Heart right ventricle (tissue), 16 donors: ENCODE measurements at regions not wholly inside any gene's neighbourhood (a gene's known extent, or its start where the extent isn't known, plus 50 kb on each side); places are given as distances from the start of the nearest gene placed in this dataset.

Experiments
- ATAC-seq, 8 donors: fragments of 200-7000 bp; cut with Tn5 transposase; one replicate each; pipeline ENCODE4 v1.9.1; 2020; ENCODE audit warnings: mild to moderate bottlenecking in 8 of 8, moderate library complexity in 8 of 8, moderate number of reproducible peaks in 1 of 8
- DNase-seq, 2 donors: peaks; one replicate each; pipeline ENCODE4 v3.0.0-alpha.2; 2020
- H3K27ac ChIP-seq, 10 donors: fragments of 200-600 bp; sonication (generic) in 2 of 10; one replicate each; pipeline versions ENCODE4 v1.5.0 to v1.8.0; 2020 to 2022; ENCODE audit warnings: mild to moderate bottlenecking in 3 of 10
- H3K27me3 ChIP-seq, 7 donors: fragments of 200-600 bp; one replicate each; pipeline ENCODE4 v1.8.0; 2021 to 2022; ENCODE audit warnings: mild to moderate bottlenecking in 2 of 7
- H3K36me3 ChIP-seq, 9 donors: fragments of 200-600 bp; sonication (generic) in 1 of 9; one replicate each; pipeline versions ENCODE4 v1.5.0 to v1.8.0; 2020 to 2022; ENCODE audit warnings: mild to moderate bottlenecking in 2 of 9
- H3K4me1 ChIP-seq, 9 donors: fragments of 200-600 bp; sonication (generic) in 1 of 9; one replicate each; pipeline versions ENCODE4 v1.5.0 to v1.8.0; 2020 to 2022; ENCODE audit warnings: mild to moderate bottlenecking in 4 of 9
- H3K4me3 ChIP-seq, 10 donors: fragments of 200-600 bp; sonication (generic) in 2 of 10; one replicate each; pipeline versions ENCODE4 v1.5.0 to v1.8.0; 2020 to 2022; ENCODE audit warnings: mild to moderate bottlenecking in 7 of 10, moderate library complexity in 2 of 10
- H3K9me3 ChIP-seq, 11 donors: fragments of 200-600 bp in 10 of 11; sonication (generic) in 2 of 11; one replicate each; pipeline versions ENCODE4 v1.5.0 to v1.8.0; 2013 to 2022; ENCODE audit warnings: mild to moderate bottlenecking in 2 of 11, control low read depth in 1 of 11, moderate library complexity in 1 of 11
- CTCF ChIP-seq, 9 donors: fragments of 200-600 bp; sonication (generic) in 2 of 9; IDR thresholded peaks; one replicate each; pipeline versions ENCODE4 v1.5.0 to v1.8.0; 2021 to 2022; ENCODE audit warnings: antibody characterized with exemption in 9 of 9, mild to moderate bottlenecking in 5 of 9, moderate library complexity in 1 of 9
- WGBS, 2 donors: extraction: QIAGEN DNeasy Blood & Tissue Kit; methylation state at CpG; one replicate each; pipeline ENCODE4 v1.1.7; 2013; ENCODE audit warnings: inconsistent platforms in 1 of 2; 5-methylcytosine and 5-hydroxymethylcytosine counted together
- intact Hi-C, 10 donors: fragments of 100-400 bp; cut with DNase I; formaldehyde crosslinking; loops; one replicate each; pipeline versions ENCODE4 v1.11.1 to v1.14.2; 2022
- donor health status: Arrhythmogenic right ventricular cardiomyopathy.
- donor health status: ischemic (EF 13 %, LVEDD 7.1; RV severe dilation, severe dysfunction).
- donor health status: healthy with polysubstance abuse.
- donor health status: DM: no; HTN: yes; CAD: no.
- donor health status: DM: no; HTN: no; CAD: no.
- donor health status: ischemic (EF 25% LVEDD 6.9; RV normal size, moderate dysfunction).
- donor health status: ischemic (EF 25% LVEDD 5.7; RV mildly dilated, moderate dysfunction).
- donor health status: healthy.
- donor health status: DM: yes; HTN: yes; CAD: no.
- donor health status: Ischemic cardiomyopathy.
- donor health status: ischemic (EF 35%, LVEDD 5.7; RV mildly dilated, moderate dysfunction).
- donor health status: nonischemic (EF 11% LVEDD 7.7; RV severe dilation, severe dysfunction).
- donor health status: DM: yes; HTN: yes; CAD: no.
- donor health status: PGD.
- donor health status: ischemic (EF 29% LVEDD 5.4; RV normal size, mild dysfunction).
- donor health status: nonischemic (EF 23%, LVEDD 6.1; RV moderate dilation, normal function).

GRCh38 chr12:42003031-42003430 is 141.6 kb downstream of the GXYLT1 start:
- Histone ChIP-seq H3K9me3 (no peaks in the 10 kb centered on the region), H3K27ac (no peak overlapping the region), H3K27me3 (no peaks in the 10 kb centered on the region), H3K4me1 (no peaks in the 10 kb centered on the region), H3K4me3 (no peak overlapping the region), H3K36me3 (no peaks in the 10 kb centered on the region)
- WGBS, 2 donors: 92 to 94% methylated on average over 1 of the region's 1 CpG
- intact Hi-C loops: loop anchor here in 1 of 10 donors (10.0 kb wide), 1 partner anchor 138 kb away; no protein-coding TSS in a partner anchor
- no peak for DNase-seq
- no peak for ATAC-seq
- TF ChIP-seq CTCF (IDR thresholded peaks at IDR 0.05): no peak

DNA sequence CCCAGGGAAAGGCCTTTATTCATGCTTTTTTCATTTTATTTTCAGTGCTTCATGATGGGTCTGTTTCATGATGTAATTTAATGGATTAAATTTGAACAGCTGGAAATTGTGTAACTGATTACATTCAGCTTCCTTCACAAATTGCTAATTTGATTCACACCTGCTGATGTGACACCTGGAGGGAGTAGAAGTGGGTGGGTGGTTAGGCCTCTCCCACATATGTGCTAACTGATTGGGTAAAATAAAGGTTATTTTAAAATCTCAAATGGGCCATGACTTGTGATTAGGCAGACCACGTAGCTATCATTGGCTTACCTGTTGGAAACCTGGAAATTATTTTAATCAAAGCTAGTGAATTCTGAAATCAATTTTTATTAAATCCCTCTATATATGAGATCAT is 142.1 kb downstream of the GXYLT1 start:
- no peak for DNase-seq
- Histone ChIP-seq H3K27ac (no peak overlapping the region), H3K9me3 (no peaks in the 10 kb centered on the region), H3K4me3 (no peak overlapping the region), H3K36me3 (no peaks in the 10 kb centered on the region), H3K4me1 (no peaks in the 10 kb centered on the region), H3K27me3 (no peaks in the 10 kb centered on the region)
- intact Hi-C loops: loop anchor here in 1 of 10 donors (10.0 kb wide), 1 partner anchor 138 kb away; no protein-coding TSS in a partner anchor
- no peak for TF ChIP-seq CTCF (IDR thresholded peaks at IDR 0.05)
- ATAC-seq: no peak
- 89 to 94% methylated on average over 1 of the region's 1 CpG for WGBS, 2 donors

DNA sequence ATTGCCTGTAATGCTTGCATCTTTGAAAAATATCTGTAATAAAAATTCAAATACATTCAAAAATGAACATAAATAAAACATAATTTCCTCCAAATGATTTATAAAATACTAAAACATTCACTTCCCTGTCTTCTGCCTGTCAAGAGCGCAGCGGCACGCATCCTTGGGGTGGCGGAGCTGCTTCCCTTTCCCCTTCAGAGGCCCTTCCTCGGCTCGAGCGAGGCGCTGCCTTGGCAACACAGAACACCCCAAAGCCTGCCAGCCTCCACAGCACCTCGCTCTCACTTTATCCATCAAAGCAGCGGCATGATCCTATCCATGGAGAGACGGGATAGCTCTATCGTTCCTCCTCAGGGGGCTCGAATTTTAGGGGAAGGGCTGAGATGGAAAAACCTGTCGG is 146.2 kb downstream of the GXYLT1 start:
- Histone ChIP-seq H3K9me3 (no peaks in the 10 kb centered on the region), H3K4me3 (no peak overlapping the region), H3K27ac (no peak overlapping the region), H3K36me3 (no peaks in the 10 kb centered on the region), H3K27me3 (no peaks in the 10 kb centered on the region), H3K4me1 (no peaks in the 10 kb centered on the region)
- ATAC-seq: no peak
- no peak for TF ChIP-seq CTCF (IDR thresholded peaks at IDR 0.05)
- no peak for DNase-seq
- intact Hi-C loops: no loop called here
- WGBS, 2 donors: 87 to 90% methylated on average over 14 of the region's 14 CpGs

DNA sequence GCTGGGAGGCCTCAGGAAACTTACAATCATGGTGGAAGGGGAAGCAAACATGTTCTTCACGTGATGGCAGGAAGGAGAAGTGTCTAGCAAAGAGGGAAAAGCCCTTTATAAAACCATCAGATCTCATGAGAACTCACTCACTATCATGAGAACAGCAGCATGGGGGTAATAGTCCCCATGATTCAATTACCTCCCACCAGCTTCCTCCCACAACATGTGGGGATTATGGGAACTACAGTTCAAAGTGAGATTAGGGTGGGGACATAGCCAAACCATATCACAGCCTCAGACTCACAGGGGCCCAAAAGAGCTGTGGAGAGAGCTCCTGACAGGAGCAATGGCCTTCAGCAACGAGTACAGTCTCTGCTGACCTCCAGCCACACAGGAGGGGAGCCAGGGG is 151.4 kb downstream of the GXYLT1 start:
- no peak overlapping the region for H3K4me3 ChIP-seq
- no peaks in the 10 kb centered on the region for H3K27me3 ChIP-seq
- intact Hi-C loops: no loop called here
- H3K4me1 ChIP-seq: no peaks in the 10 kb centered on the region
- DNase-seq (no peak), ATAC-seq (no peak)
- TF ChIP-seq CTCF (IDR thresholded peaks at IDR 0.05): no peak
- H3K9me3 ChIP-seq: peaks cover 0 to 12% (median 0%) of the 10 kb centered on the region in 11 donors
- 54 to 62% methylated on average over 2 of the region's 2 CpGs for WGBS, 2 donors
- H3K27ac ChIP-seq: no peak overlapping the region
- no peaks in the 10 kb centered on the region for H3K36me3 ChIP-seq
